RWPE2 (cell line): ENCODE measurements at regions not wholly inside any gene's neighbourhood (a gene's known extent, or its start where the extent isn't known, plus 50 kb on each side); places are given as distances from the start of the nearest gene placed in this dataset.

Source experiments
- ATAC-seq: fragments of 200-7000 bp; cut with Tn5 transposase; 3 replicates; pipeline ENCODE4 v1.9.1; 2021; ENCODE audit warnings: low read depth
- DNase-seq: peaks from one replicate; pipeline ENCODE4 v3.0.0-alpha.2; 2020; ENCODE audit warnings: low spot score
- H3K27ac ChIP-seq: fragments of 450-650 bp; 2 replicates; pipeline ENCODE4 v1.5.1; 2017; ENCODE audit warnings: mild to moderate bottlenecking; ENCODE audit not compliant: poor library complexity, severe bottlenecking
- H3K27me3 ChIP-seq: fragments of 250-450 bp; sonication (Bioruptor Pico); 2 replicates; pipeline ENCODE4 v1.5.1; 2021; ENCODE audit warnings: mild to moderate bottlenecking, moderate library complexity; ENCODE audit not compliant: insufficient read depth, poor library complexity, severe bottlenecking
- H3K36me3 ChIP-seq: fragments of 250-450 bp; sonication (Bioruptor Pico); 2 replicates; pipeline ENCODE4 v1.5.1; 2020; ENCODE audit warnings: low read depth, mild to moderate bottlenecking, moderate library complexity
- H3K4me1 ChIP-seq: fragments of 250-450 bp; sonication (Bioruptor Pico); 2 replicates; pipeline ENCODE4 v1.5.1; 2021; ENCODE audit warnings: mild to moderate bottlenecking, moderate library complexity; ENCODE audit not compliant: insufficient read depth, poor library complexity, severe bottlenecking
- H3K4me3 ChIP-seq: fragments of 250-450 bp; sonication (Bioruptor Pico); 2 replicates; pipeline ENCODE4 v1.5.1; 2021; ENCODE audit warnings: mild to moderate bottlenecking, moderate library complexity; ENCODE audit not compliant: severe bottlenecking
- H3K9me3 ChIP-seq: fragments of 250-450 bp; sonication (Bioruptor Pico); 2 replicates; pipeline ENCODE4 v1.5.1; 2021; ENCODE audit warnings: mild to moderate bottlenecking, moderate library complexity; ENCODE audit not compliant: severe bottlenecking
- CTCF ChIP-seq: fragments of 450-650 bp; IDR thresholded peaks from one replicate; pipeline ENCODE4 v1.5.1; 2017; ENCODE audit warnings: mild to moderate bottlenecking, moderate library complexity; ENCODE audit not compliant: poor library complexity, severe bottlenecking

- Histone ChIP-seq H3K4me1 (no peaks in the 10 kb centered on the region), H3K27me3 (no peaks in the 10 kb centered on the region), H3K27ac (no peak overlapping the region), H3K4me3 (no peak overlapping the region), H3K36me3 (no peaks in the 10 kb centered on the region), H3K9me3 (no peaks in the 10 kb centered on the region)
- TF ChIP-seq CTCF: no peak
- no peak for ATAC-seq
- DNase-seq: no peak
Observed at GRCh38 chr13:54972838-54973237, 1944.2 kb downstream of the OLFM4 start.

- Histone ChIP-seq H3K27ac (no peak overlapping the region), H3K4me1 (no peaks in the 10 kb centered on the region), H3K9me3 (no peaks in the 10 kb centered on the region), H3K4me3 (no peak overlapping the region), H3K27me3 (no peaks in the 10 kb centered on the region), H3K36me3 (no peaks in the 10 kb centered on the region)
- ATAC-seq: no peak
- no peak for TF ChIP-seq CTCF
- no peak for DNase-seq
Observed at GRCh38 chr13:54975676-54976075, 1947.1 kb downstream of the OLFM4 start.

- ATAC-seq (no peak), DNase-seq (no peak)
- TF ChIP-seq CTCF: no peak
- Histone ChIP-seq H3K4me1 (no peaks in the 10 kb centered on the region), H3K9me3 (no peaks in the 10 kb centered on the region), H3K36me3 (no peaks in the 10 kb centered on the region), H3K27me3 (no peaks in the 10 kb centered on the region), H3K27ac (no peak overlapping the region), H3K4me3 (no peak overlapping the region)
Observed at GRCh38 chr13:54980651-54981050, 1952.0 kb downstream of the OLFM4 start.

GRCh38 chr13:54989418-54989817 is 1960.8 kb downstream of the OLFM4 start:
- H3K36me3 ChIP-seq: no peaks in the 10 kb centered on the region
- DNase-seq (no peak), ATAC-seq (no peak)
- no peak overlapping the region for H3K27ac ChIP-seq
- H3K4me1 ChIP-seq: no peaks in the 10 kb centered on the region
- no peaks in the 10 kb centered on the region for H3K9me3 ChIP-seq
- no peak for TF ChIP-seq CTCF
- no peak overlapping the region for H3K4me3 ChIP-seq
- H3K27me3 ChIP-seq: no peaks in the 10 kb centered on the region

- Histone ChIP-seq H3K9me3 (no peaks in the 10 kb centered on the region), H3K4me3 (no peak overlapping the region), H3K27ac (no peak overlapping the region), H3K4me1 (no peaks in the 10 kb centered on the region), H3K27me3 (no peaks in the 10 kb centered on the region), H3K36me3 (no peaks in the 10 kb centered on the region)
- ATAC-seq (no peak), DNase-seq (no peak)
- no peak for TF ChIP-seq CTCF
Observed at GRCh38 chr13:54999399-54999907, 1970.8 kb downstream of the OLFM4 start.
